AG04449 (cell line): ENCODE measurements at regions not wholly inside any gene's neighbourhood (a gene's known extent, or its start where the extent isn't known, plus 50 kb on each side); places are given as distances from the start of the nearest gene placed in this dataset.
A peak's percentile ranks its signal among the peaks of the same experiment; 100 is the strongest.

ENCODE experiments used
- CTCF ChIA-PET: fragments of 350-600 bp; formaldehyde crosslinking; extraction: SDS; loops from one replicate; lab custom pipeline; 2021; ENCODE audit warnings: antibody characterized with exemption; lab: Yijun Ruan, JAX
- POLR2A ChIA-PET: fragments of 400-600, 350-600 bp; formaldehyde crosslinking; extraction: SDS; loops from one replicate; lab custom pipeline; 2020; ENCODE audit warnings: antibody characterized with exemption, inconsistent platforms; lab: Yijun Ruan, JAX
- DNase-seq: peaks from one replicate; pipeline ENCODE4 v3.0.0-alpha.2; 2010; ENCODE audit warnings: low read depth, low spot score
- H3K4me3 ChIP-seq: 2 replicates; pipeline ENCODE4 v1.5.1; 2011; ENCODE audit warnings: low read depth, mild to moderate bottlenecking, control low read depth, low read length
- CTCF ChIP-seq: IDR thresholded peaks from one replicate; pipeline ENCODE4 v1.5.1; 2011; ENCODE audit warnings: mild to moderate bottlenecking, moderate library complexity, low read length, control low read depth, inconsistent platforms; ENCODE audit not compliant: insufficient read depth; ENCODE audit errors: missing control alignments

DNA sequence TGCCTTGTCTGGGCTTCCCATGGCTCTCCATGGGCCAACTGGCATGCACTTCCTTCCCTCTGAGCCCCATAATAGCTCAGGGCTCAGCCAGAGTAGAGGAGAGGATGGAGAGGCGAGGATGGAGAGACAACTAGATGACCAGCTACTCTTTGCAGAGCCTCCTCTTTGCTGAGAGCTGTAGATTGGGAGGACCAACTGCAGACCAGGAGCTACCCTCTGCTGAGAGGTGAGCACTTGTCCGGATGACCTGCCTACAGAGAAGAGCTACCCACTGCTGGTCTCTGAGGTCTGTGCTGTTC is 58.0 kb upstream of the ETV3 start:
- ChIA-PET POLR2A (no interaction called here), CTCF (interaction anchor here (0.8 to 5.6 kb wide), 17 partner anchors 9 to 309 kb away, joined by 3 to 32 read pairs (median 4); no protein-coding TSS in a partner anchor)
- H3K4me3 ChIP-seq = no peak overlapping the region
- no peak for DNase-seq
- no peak for TF ChIP-seq CTCF

- ChIA-PET CTCF (interaction anchor here (1.0 to 5.6 kb wide), 18 partner anchors 9 to 929 kb away, joined by 3 to 32 read pairs (median 4); no protein-coding TSS in a partner anchor), POLR2A (no interaction called here)
- H3K4me3 ChIP-seq = no peak overlapping the region
- no peak for DNase-seq
- no peak for TF ChIP-seq CTCF
Observed at GRCh38 chr1:157195521-157196244, 57.5 kb upstream of the ETV3 start.

DNA sequence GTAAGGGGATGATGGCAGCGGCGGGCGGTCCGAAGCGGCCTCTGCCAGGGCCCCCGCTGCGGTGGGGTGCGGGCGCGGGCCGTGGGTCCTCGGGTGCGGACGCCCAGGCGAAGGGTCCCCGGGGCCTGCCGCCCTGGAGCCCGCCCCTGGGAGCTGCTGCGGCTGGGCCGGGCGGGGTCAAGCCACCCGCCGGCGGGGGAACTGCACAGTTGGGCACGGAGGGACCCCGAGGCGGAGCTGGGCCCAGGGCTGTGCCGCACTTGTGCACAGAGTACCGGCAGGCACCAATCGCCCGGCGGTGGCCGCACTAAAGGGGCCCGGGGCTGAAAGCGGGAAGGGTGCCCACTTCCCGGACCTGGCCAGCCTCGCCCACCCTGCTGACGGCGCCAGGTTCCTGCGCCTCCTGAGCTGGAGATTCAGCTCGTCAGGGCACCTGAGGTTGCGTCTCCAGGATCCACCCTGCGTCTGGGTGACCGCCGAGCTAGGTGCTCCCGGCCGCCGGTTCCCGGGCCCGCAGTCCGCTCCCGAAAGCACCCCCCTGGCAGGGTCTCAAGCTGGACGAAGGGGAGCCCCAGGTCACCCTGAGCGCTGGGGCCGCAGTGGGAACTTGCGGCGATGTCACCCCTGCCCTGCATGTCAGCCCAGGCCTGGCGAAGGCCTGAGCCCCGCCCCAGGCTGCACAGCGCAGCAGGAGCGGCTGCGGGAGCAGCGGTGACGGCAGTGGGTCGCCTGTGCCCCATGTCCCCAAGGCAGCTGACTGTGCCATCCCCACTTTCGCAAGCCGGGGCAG is 56.7 kb upstream of the ETV3 start:
- ChIA-PET CTCF (interaction anchor here (1.0 to 5.6 kb wide), 13 partner anchors 12 to 929 kb away, joined by 3 to 32 read pairs (median 4); no protein-coding TSS in a partner anchor), POLR2A (no interaction called here)
- no peak overlapping the region for H3K4me3 ChIP-seq
- DNase-seq = no peak
- TF ChIP-seq CTCF = no peak

GRCh38 chr1:157193702-157194391 is 55.7 kb upstream of the ETV3 start:
- POLR2A ChIA-PET = no interaction called here
- CTCF ChIA-PET = interaction anchor here (0.6 to 5.6 kb wide), 12 partner anchors 9 to 312 kb away, joined by 3 to 23 read pairs (median 4); no protein-coding TSS in a partner anchor
- TF ChIP-seq CTCF = peak; percentile 75

GRCh38 chr1:157193219-157193618 is 55.0 kb upstream of the ETV3 start:
- DNase-seq = no peak
- ChIA-PET CTCF (interaction anchor here (1.1 to 5.6 kb wide), 9 partner anchors 8 to 312 kb away, joined by 3 to 23 read pairs (median 8); no protein-coding TSS in a partner anchor), POLR2A (no interaction called here)
- H3K4me3 ChIP-seq = no peak overlapping the region
- no peak for TF ChIP-seq CTCF

More at GRCh38 chr1:157193702-157194391, 55.7 kb upstream of the ETV3 start:
- no peak for DNase-seq
- H3K4me3 ChIP-seq = no peak overlapping the region
